ENCODE measurements at regions not wholly inside any gene's neighbourhood (a gene's known extent, or its start where the extent isn't known, plus 50 kb on each side); places are given as distances from the start of the nearest gene placed in this dataset.
"Not testable (repeated sequence)": the region's sequence is repeated elsewhere in the genome, so short reads cannot be mapped to it uniquely, and the experiment has no call there.

GRCh38 chr18:28735731-28736130, 558.8 kb upstream of the CDH2 start:
- H3K4me3 ChIP-seq (replicated peaks in 1 of 3), result no peak overlapping the region
- H3K36me3 ChIP-seq, result no peaks in the 10 kb centered on the region
- no peaks in the 10 kb centered on the region for H3K4me1 ChIP-seq
- H3K27me3 ChIP-seq, result no peaks in the 10 kb centered on the region
- no peak overlapping the region for H3K27ac ChIP-seq
- 63 to 76% methylated on average over 2 of the region's 2 CpGs for WGBS, 2 donors
- no peak for TF ChIP-seq POLR2A (IDR thresholded peaks at IDR 0.05)
- TF ChIP-seq CTCF (IDR thresholded peaks at IDR 0.05), result no peak
- no peaks in the 10 kb centered on the region for H3K9me3 ChIP-seq
- no peak for DNase-seq
- intact Hi-C loops (cut with DNase I), result no loop called here

GRCh38 chr18:28729321-28729720, 552.4 kb upstream of the CDH2 start:
- WGBS, 2 donors, result 91% methylated on average over 1 of the region's 1 CpG
- intact Hi-C loops (cut with DNase I), result no loop called here

GRCh38 chr18:28728891-28729290, 552.0 kb upstream of the CDH2 start:
- H3K4me3 ChIP-seq (replicated peaks in 1 of 3), result no peak overlapping the region
- 39 to 88% methylated on average over 2 of the region's 2 CpGs for WGBS, 2 donors
- DNase-seq, result no peak
- no peak for TF ChIP-seq CTCF (IDR thresholded peaks at IDR 0.05)
- no peak for TF ChIP-seq POLR2A (IDR thresholded peaks at IDR 0.05)
- H3K36me3 ChIP-seq, result no peaks in the 10 kb centered on the region
- no peak overlapping the region for H3K27ac ChIP-seq
- no peaks in the 10 kb centered on the region for H3K27me3 ChIP-seq
- intact Hi-C loops (cut with DNase I), result no loop called here
- no peaks in the 10 kb centered on the region for H3K4me1 ChIP-seq
- no peaks in the 10 kb centered on the region for H3K9me3 ChIP-seq

More at GRCh38 chr18:28729321-28729720, 552.4 kb upstream of the CDH2 start:
- H3K4me1 ChIP-seq, result no peaks in the 10 kb centered on the region
- H3K4me3 ChIP-seq (replicated peaks in 1 of 3), result no peak overlapping the region
- DNase-seq, result no peak
- no peak for TF ChIP-seq POLR2A (IDR thresholded peaks at IDR 0.05)
- no peak for TF ChIP-seq CTCF (IDR thresholded peaks at IDR 0.05)
- no peaks in the 10 kb centered on the region for H3K36me3 ChIP-seq
- no peaks in the 10 kb centered on the region for H3K9me3 ChIP-seq
- H3K27ac ChIP-seq, result no peak overlapping the region
- H3K27me3 ChIP-seq, result no peaks in the 10 kb centered on the region

- 94% methylated on average over 4 of the region's 4 CpGs for WGBS, 2 donors
- H3K4me3 ChIP-seq (replicated peaks in 1 of 3); H3K36me3 ChIP-seq; H3K27me3 ChIP-seq; H3K9me3 ChIP-seq; DNase-seq; H3K4me1 ChIP-seq; intact Hi-C loops (cut with DNase I); H3K27ac ChIP-seq: not testable (repeated sequence)
Measured at GRCh38 chr18:28727189-28727588, 550.3 kb upstream of the CDH2 start.

GRCh38 chr18:28725876-28726275, 548.9 kb upstream of the CDH2 start:
- TF ChIP-seq POLR2A (IDR thresholded peaks at IDR 0.05) (no peak), CTCF (IDR thresholded peaks at IDR 0.05) (no peak)
- H3K4me1 ChIP-seq, result no peaks in the 10 kb centered on the region
- H3K4me3 ChIP-seq (replicated peaks in 1 of 3), result no peak overlapping the region
- H3K27ac ChIP-seq, result no peak overlapping the region
- no peaks in the 10 kb centered on the region for H3K36me3 ChIP-seq
- 73 to 83% methylated on average over 2 of the region's 2 CpGs for WGBS, 2 donors
- intact Hi-C loops (cut with DNase I), result no loop called here
- no peak for DNase-seq
- H3K9me3 ChIP-seq, result no peaks in the 10 kb centered on the region
- H3K27me3 ChIP-seq, result no peaks in the 10 kb centered on the region

- TF ChIP-seq POLR2A (IDR thresholded peaks at IDR 0.05) (no peak), CTCF (IDR thresholded peaks at IDR 0.05) (no peak)
- Histone ChIP-seq H3K4me1 (no peaks in the 10 kb centered on the region), H3K36me3 (no peaks in the 10 kb centered on the region), H3K9me3 (no peaks in the 10 kb centered on the region), H3K27me3 (no peaks in the 10 kb centered on the region), H3K4me3 (replicated peaks in 1 of 3) (no peak overlapping the region), H3K27ac (no peak overlapping the region)
- WGBS, 2 donors, result 89 to 93% methylated on average over 2 of the region's 2 CpGs
- no peak for DNase-seq
- intact Hi-C loops (cut with DNase I), result no loop called here
Measured at GRCh38 chr18:28723506-28723905, 546.6 kb upstream of the CDH2 start.
